ENCODE measurements at regions not wholly inside any gene's neighbourhood (a gene's known extent, or its start where the extent isn't known, plus 50 kb on each side); places are given as distances from the start of the nearest gene placed in this dataset.

- Histone ChIP-seq H2AFZ (ENCODE audit: low read depth, low read length, poor library complexity, severe bottlenecking) (no peak overlapping the region), H3K79me2 (ENCODE audit: insufficient read depth, low read length) (no peaks in the 10 kb centered on the region), H3K27me3 (ENCODE audit: insufficient read depth, low read length) (no peaks in the 10 kb centered on the region), H3K4me2 (ENCODE audit: low read length) (no peak overlapping the region), H3K4me3 (replicated peaks in 1 of 2; ENCODE audit: low read depth in 1 of 2, low read length in 2 of 2) (no peak overlapping the region), H3K9ac (ENCODE audit: low read length) (no peak overlapping the region), H4K20me1 (ENCODE audit: insufficient read depth) (no peaks in the 10 kb centered on the region), H3K27ac (ENCODE audit: low read depth, low read length) (no peak overlapping the region), H3K9me2 (ENCODE audit: insufficient read depth) (no peaks in the 10 kb centered on the region), H3K4me1 (ENCODE audit: control insufficient read depth in 1 of 2, insufficient read depth in 2 of 2, low read length in 2 of 2) (peaks cover 2 to 4% of the 10 kb centered on the region in 2 experiments; a peak in 2 of 4 replicates), H3K9me3 (ENCODE audit: control insufficient read depth in 1 of 2, insufficient read depth in 1 of 2, low read depth in 1 of 2, low read length in 2 of 2) (no peaks in the 10 kb centered on the region), H3K36me3 (ENCODE audit: control insufficient read depth in 1 of 2, insufficient read depth in 2 of 2, low read length in 2 of 2) (no peaks in the 10 kb centered on the region)
- ChIA-PET RAD21 (ENCODE audit: low non-redundant PET in 1 of 2, low total read pairs in 2 of 2, uncharacterized antibody in 2 of 2, unreplicated experiment in 2 of 2) (no interaction called here), CTCF (no interaction called here), POLR2A (no interaction called here)
- TF ChIP-seq CTCF (IDR thresholded peaks at IDR 0.05 in 2 of 3, conservative IDR thresholded peaks at IDR 0.05 in 1 of 3; ENCODE audit: borderline replicate concordance in 1 of 3, insufficient read depth in 1 of 3, low read depth in 2 of 3, low read length in 2 of 3) (no peak), POLR2A (IDR thresholded peaks at IDR 0.05; ENCODE audit: borderline replicate concordance, extremely low read depth, insufficient read depth, insufficient read length) (no peak), FOSL1 (IDR thresholded peaks at IDR 0.05; ENCODE audit: low read depth) (no peak), EZH2phosphoT487 (IDR thresholded peaks at IDR 0.05; ENCODE audit: borderline replicate concordance) (no peak), ZNF274 (IDR thresholded peaks at IDR 0.05; ENCODE audit: low read depth, low read length) (no peak)
- no peak for ATAC-seq
- DNase-seq (ENCODE audit: low read depth, low spot score), result no peak
- BruUV-seq (replicated peaks), result no TSS peak
- intact Hi-C loops (cut with micrococcal nuclease), result no loop called here
Observed at GRCh38 chr10:28935061-28935460, 257.7 kb downstream of the BAMBI start.

- no peak for TF ChIP-seq POLR2A (IDR thresholded peaks at IDR 0.05; ENCODE audit: borderline replicate concordance, extremely low read depth, insufficient read depth, insufficient read length)
- Histone ChIP-seq H3K4me3 (replicated peaks in 1 of 2; ENCODE audit: low read depth in 1 of 2, low read length in 2 of 2) (no peak overlapping the region), H3K36me3 (ENCODE audit: control insufficient read depth in 1 of 2, insufficient read depth in 2 of 2, low read length in 2 of 2) (no peaks in the 10 kb centered on the region), H3K9me2 (ENCODE audit: insufficient read depth) (no peaks in the 10 kb centered on the region), H3K4me2 (ENCODE audit: low read length) (no peak overlapping the region), H3K9me3 (ENCODE audit: control insufficient read depth in 1 of 2, insufficient read depth in 1 of 2, low read depth in 1 of 2, low read length in 2 of 2) (no peaks in the 10 kb centered on the region), H4K20me1 (ENCODE audit: insufficient read depth) (no peaks in the 10 kb centered on the region), H2AFZ (ENCODE audit: low read depth, low read length, poor library complexity, severe bottlenecking) (no peak overlapping the region), H3K79me2 (ENCODE audit: insufficient read depth, low read length) (no peaks in the 10 kb centered on the region), H3K27me3 (ENCODE audit: insufficient read depth, low read length) (no peaks in the 10 kb centered on the region), H3K4me1 (ENCODE audit: control insufficient read depth in 1 of 2, insufficient read depth in 2 of 2, low read length in 2 of 2) (peaks cover 2 to 4% of the 10 kb centered on the region in 2 experiments; a peak in 2 of 4 replicates), H3K27ac (ENCODE audit: low read depth, low read length) (no peak overlapping the region), H3K9ac (ENCODE audit: low read length) (no peak overlapping the region)
- intact Hi-C loops (cut with micrococcal nuclease), result no loop called here
- ChIA-PET RAD21 (ENCODE audit: low non-redundant PET in 1 of 2, low total read pairs in 2 of 2, uncharacterized antibody in 2 of 2, unreplicated experiment in 2 of 2) (no interaction called here), CTCF (no interaction called here), POLR2A (no interaction called here)
- DNase-seq (ENCODE audit: low read depth, low spot score), result no peak
- no peak for ATAC-seq
- BruUV-seq (replicated peaks), result no TSS peak
Observed at GRCh38 chr10:28937959-28938358, 260.6 kb downstream of the BAMBI start.

Measured in HCT116 (cell line).